ENCODE measurements at regions not wholly inside any gene's neighbourhood (a gene's known extent, or its start where the extent isn't known, plus 50 kb on each side); places are given as distances from the start of the nearest gene placed in this dataset.

- DNase-seq (ENCODE audit: low read depth) = no peak
These were observed 95.5 kb downstream of the FAM204A start for GRCh38 chr10:118246332-118247295.

GRCh38 chr10:118243907-118244306 lies 98.2 kb downstream of the FAM204A start:
- DNase-seq (ENCODE audit: low read depth) = no peak

- DNase-seq (ENCODE audit: low read depth) = peak; percentile 49
These were observed 100.6 kb downstream of the FAM204A start for GRCh38 chr10:118241229-118242137.

GRCh38 chr10:118239236-118239630 lies 102.9 kb downstream of the FAM204A start:
- DNase-seq (ENCODE audit: low read depth) = no peak

GRCh38 chr10:118238573-118239235 lies 103.4 kb downstream of the FAM204A start:
- no peak for DNase-seq (ENCODE audit: low read depth)

GRCh38 chr10:118237930-118238329 lies 104.2 kb downstream of the FAM204A start:
- no peak for DNase-seq (ENCODE audit: low read depth)

GRCh38 chr10:118234683-118235082 lies 107.4 kb downstream of the FAM204A start:
- DNase-seq (ENCODE audit: low read depth) = no peak

- DNase-seq (ENCODE audit: low read depth) = no peak
These were observed 121.7 kb downstream of the FAM204A start for GRCh38 chr10:118220346-118220850.

- no peak for DNase-seq (ENCODE audit: low read depth)
These were observed 123.6 kb downstream of the FAM204A start for GRCh38 chr10:118218562-118218961.

- no peak for DNase-seq (ENCODE audit: low read depth)
These were observed 125.5 kb downstream of the FAM204A start for GRCh38 chr10:118216571-118217170.

- DNase-seq (ENCODE audit: low read depth) = no peak
These were observed 126.1 kb downstream of the FAM204A start for GRCh38 chr10:118216020-118216419.

GRCh38 chr10:118214776-118215175 lies 127.3 kb downstream of the FAM204A start:
- DNase-seq (ENCODE audit: low read depth) = no peak

GRCh38 chr10:118213436-118213835 lies 128.7 kb downstream of the FAM204A start:
- no peak for DNase-seq (ENCODE audit: low read depth)

- DNase-seq (ENCODE audit: low read depth) = no peak
These were observed 131.8 kb downstream of the FAM204A start for GRCh38 chr10:118210276-118210675.

GRCh38 chr10:118209215-118209614 lies 132.9 kb downstream of the FAM204A start:
- DNase-seq (ENCODE audit: low read depth) = no peak

GRCh38 chr10:118207470-118208007 lies 134.6 kb downstream of the FAM204A start:
- no peak for DNase-seq (ENCODE audit: low read depth)

GRCh38 chr10:118204292-118204943 lies 137.7 kb downstream of the FAM204A start:
- no peak for DNase-seq (ENCODE audit: low read depth)

GRCh38 chr10:118203461-118203860 lies 138.7 kb downstream of the FAM204A start:
- DNase-seq (ENCODE audit: low read depth) = no peak

- DNase-seq (ENCODE audit: low read depth) = no peak
These were observed 146.4 kb downstream of the FAM204A start for GRCh38 chr10:118195729-118196128.

GRCh38 chr10:118193642-118194041 lies 146.9 kb upstream of the RAB11FIP2 start:
- no peak for DNase-seq (ENCODE audit: low read depth)

- no peak for DNase-seq (ENCODE audit: low read depth)
These were observed 134.3 kb upstream of the RAB11FIP2 start for GRCh38 chr10:118181021-118181420.

Measured in stimulated activated CD8-positive, alpha-beta memory T cell treated with anti-CD3 and anti-CD28 coated beads, Interleukin-12 subunit alpha, Interleukin-12 subunit beta, amount 100 ng/mL, for 1 hour (primary cell).